Right hindlimb (tissue), 1 donor: ENCODE measurements at regions not wholly inside any gene's neighbourhood (a gene's known extent, or its start where the extent isn't known, plus 50 kb on each side); places are given as distances from the start of the nearest gene placed in this dataset.

Experiments
- DNase-seq: peaks from one replicate; pipeline ENCODE4 v3.0.0-alpha.2; 2018

- no peak for DNase-seq
Measured at GRCh38 chr3:30225021-30225420, 381.4 kb upstream of the TGFBR2 start.

DNA sequence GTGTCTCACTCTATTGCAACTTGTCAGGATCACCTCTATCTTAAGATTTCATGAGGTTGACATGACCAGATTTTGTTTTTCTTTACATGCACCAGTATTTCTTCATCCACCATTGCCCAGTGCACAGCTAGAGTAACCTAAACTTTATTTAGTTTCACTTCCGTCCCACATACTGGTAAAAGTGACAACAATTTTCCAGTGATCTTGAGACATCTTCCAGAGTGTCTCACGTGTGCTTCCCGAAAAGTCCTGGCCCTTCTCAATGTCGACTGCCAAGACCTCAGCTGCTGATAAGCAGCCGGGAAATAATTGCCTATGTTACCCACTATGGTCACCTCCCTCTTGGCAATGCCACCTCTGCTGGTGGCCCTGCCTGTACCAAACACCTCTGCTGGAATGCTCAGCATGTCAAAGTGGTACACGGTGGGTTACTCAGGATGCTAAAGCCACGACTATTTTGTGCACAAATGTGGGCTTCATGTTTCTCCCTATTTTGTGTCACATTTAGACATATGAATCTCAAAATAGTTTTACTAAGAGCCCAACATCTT, 379.7 kb upstream of the TGFBR2 start:
- no peak for DNase-seq

- DNase-seq, result no peak
Measured at GRCh38 chr3:30227571-30228301, 378.7 kb upstream of the TGFBR2 start.

DNA sequence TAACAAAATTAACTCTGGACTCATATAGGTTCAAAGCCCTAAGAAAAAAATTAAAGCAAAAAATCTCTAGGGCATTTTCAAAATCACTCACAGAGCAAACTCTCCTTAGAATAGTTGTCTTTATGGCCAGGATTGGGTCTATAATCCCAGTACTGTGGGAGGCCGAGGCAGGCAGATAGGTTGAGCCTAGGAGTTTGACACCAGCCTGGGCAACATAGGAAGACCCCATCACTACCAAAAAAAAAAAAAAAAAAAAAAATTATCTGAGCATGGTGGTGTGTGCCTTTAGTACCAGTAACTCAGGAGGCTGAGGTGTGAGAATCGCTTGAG, 378.1 kb upstream of the TGFBR2 start:
- no peak for DNase-seq

- DNase-seq, result no peak
Measured at GRCh38 chr3:30231277-30232141, 374.9 kb upstream of the TGFBR2 start.

DNA sequence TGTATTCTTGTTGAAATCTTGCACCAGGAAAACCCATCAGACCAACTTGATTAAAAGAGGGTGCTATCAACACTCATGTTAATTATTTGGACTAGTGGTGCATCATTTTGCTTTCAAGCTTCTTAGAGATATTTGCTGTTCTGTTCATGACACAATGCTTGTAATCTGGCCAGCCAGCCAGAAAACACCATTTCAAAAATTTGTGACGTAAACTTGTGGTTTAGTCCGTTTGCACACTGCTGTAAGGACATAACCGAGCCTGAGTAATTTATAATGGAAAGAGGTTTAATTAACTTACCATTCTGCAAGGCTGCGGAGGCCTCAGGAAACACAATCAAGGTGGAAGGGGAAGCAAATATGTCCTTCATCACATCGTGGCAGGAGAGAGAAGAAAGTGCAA, 374.3 kb upstream of the TGFBR2 start:
- no peak for DNase-seq

- DNase-seq, result no peak
Measured at GRCh38 chr3:30233913-30234646, 372.3 kb upstream of the TGFBR2 start.

- DNase-seq, result no peak
Measured at GRCh38 chr3:30236011-30236410, 370.4 kb upstream of the TGFBR2 start.

DNA sequence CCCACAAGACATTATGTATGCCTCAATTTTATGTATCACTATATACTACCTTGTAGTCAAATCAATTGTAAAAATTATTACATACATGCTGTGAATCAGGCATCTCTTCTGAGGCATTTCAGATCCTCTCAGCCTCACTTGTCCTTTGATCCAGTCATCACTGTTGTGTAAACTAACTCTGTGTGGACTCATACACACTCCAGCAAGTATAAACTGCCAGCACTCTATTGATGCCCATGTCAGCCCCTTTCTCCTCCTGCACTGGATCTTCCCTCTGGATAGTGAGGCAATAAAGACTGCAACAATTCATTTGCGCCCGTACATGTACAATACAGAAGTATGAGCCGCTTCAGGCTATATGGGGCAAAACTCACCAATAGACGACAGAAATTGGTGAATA, 364.7 kb upstream of the TGFBR2 start:
- no peak for DNase-seq

- no peak for DNase-seq
Measured at GRCh38 chr3:30245858-30246622, 360.4 kb upstream of the TGFBR2 start.

GRCh38 chr3:30248423-30248822, 358.0 kb upstream of the TGFBR2 start:
- no peak for DNase-seq

- no peak for DNase-seq
Measured at GRCh38 chr3:30252474-30252873, 353.9 kb upstream of the TGFBR2 start.

- no peak for DNase-seq
Measured at GRCh38 chr3:30253832-30254231, 352.6 kb upstream of the TGFBR2 start.

GRCh38 chr3:30256474-30256873, 349.9 kb upstream of the TGFBR2 start:
- no peak for DNase-seq

- no peak for DNase-seq
Measured at GRCh38 chr3:30258426-30259392, 347.7 kb upstream of the TGFBR2 start.

- no peak for DNase-seq
Measured at GRCh38 chr3:30259730-30260129, 346.7 kb upstream of the TGFBR2 start.

- DNase-seq, result no peak
Measured at GRCh38 chr3:30260762-30261161, 345.6 kb upstream of the TGFBR2 start.

- no peak for DNase-seq
Measured at GRCh38 chr3:30263238-30263924, 343.0 kb upstream of the TGFBR2 start.

GRCh38 chr3:30263925-30264313, 342.5 kb upstream of the TGFBR2 start:
- no peak for DNase-seq

DNA sequence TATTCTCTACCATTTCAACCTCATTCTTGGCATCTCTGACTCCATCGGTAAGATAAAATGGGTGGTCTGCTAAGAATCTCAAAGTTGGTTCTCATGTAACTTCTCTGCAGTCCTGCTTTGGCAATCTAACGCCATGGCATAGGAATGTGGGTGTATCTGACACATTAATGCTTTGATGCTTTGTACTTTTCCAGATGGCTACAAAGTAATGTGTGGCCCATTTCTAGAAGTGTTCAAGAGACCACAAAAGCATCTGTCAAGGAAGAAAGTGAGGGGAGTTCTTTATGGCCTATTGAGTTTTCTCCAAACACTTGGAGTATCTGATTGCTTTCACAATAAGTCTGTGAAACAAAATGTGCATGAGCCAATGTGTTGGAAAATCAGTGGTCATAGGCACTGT, 339.9 kb upstream of the TGFBR2 start:
- no peak for DNase-seq

DNA sequence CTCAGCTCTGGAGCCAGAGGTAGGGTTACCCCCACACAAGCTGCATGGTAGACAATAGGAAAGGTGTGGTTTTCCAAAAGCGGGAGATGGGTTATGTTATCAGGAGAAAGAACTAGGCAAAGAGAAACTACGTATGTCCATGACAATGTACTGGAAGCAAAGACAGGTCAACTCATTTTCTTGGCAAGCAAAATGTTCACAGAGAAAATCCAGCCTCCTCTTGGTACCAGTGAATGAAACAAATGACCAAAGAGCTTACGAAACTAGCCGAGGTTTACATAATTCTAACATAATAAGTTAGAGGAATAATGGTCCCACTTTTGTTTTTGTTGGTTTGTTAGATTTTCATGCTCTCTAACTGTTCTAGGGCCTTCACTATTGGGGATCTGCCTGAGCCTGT, 338.1 kb upstream of the TGFBR2 start:
- DNase-seq, result no peak
